Ovary (tissue), 7 donors: ENCODE measurements at regions not wholly inside any gene's neighbourhood (a gene's known extent, or its start where the extent isn't known, plus 50 kb on each side); places are given as distances from the start of the nearest gene placed in this dataset.
"Not testable (repeated sequence)": the region's sequence is repeated elsewhere in the genome, so short reads cannot be mapped to it uniquely, and the experiment has no call there.

Experiments used
- DNase-seq, 5 donors: peaks; one replicate each; pipeline ENCODE4 v3.0.0-alpha.2; 2019 to 2020
- H3K27ac ChIP-seq, 2 donors: fragments of 200-600 bp; one replicate each; pipeline versions ENCODE4 v1.5.1 to v1.8.0; 2019 to 2022
- H3K27me3 ChIP-seq: fragments of 200-600 bp; one replicate; pipeline ENCODE4 v1.8.0; 2022
- H3K36me3 ChIP-seq: fragments of 200-600 bp; sonication (generic); one replicate; pipeline ENCODE4 v1.5.1; 2019
- H3K4me1 ChIP-seq: one replicate; pipeline ENCODE4 v1.8.1; 2013; ENCODE audit warnings: mild to moderate bottlenecking, moderate library complexity; ENCODE audit not compliant: insufficient read depth
- H3K4me3 ChIP-seq: fragments of 200-600 bp; sonication (generic); one replicate; pipeline ENCODE4 v1.5.1; 2017
- H3K9me3 ChIP-seq, 2 donors: fragments of 200-600 bp in 1 of 2; sonication (generic) in 1 of 2; one replicate each; pipeline versions ENCODE4 v1.5.1 to v1.8.1; 2013 to 2019; ENCODE audit warnings: mild to moderate bottlenecking in 1 of 2, moderate library complexity in 1 of 2
- EP300 ChIP-seq: sonication (generic); formaldehyde crosslinking; IDR thresholded peaks from one replicate; pipeline ENCODE4 v1.6.1; 2017; ENCODE audit warnings: antibody characterized with exemption
- POLR2A ChIP-seq: fragments of 450-650 bp; IDR thresholded peaks from one replicate; pipeline ENCODE4 v1.6.1; 2017; ENCODE audit warnings: antibody characterized with exemption, mild to moderate bottlenecking, moderate library complexity
- WGBS, 3 donors: extraction: QIAGEN DNeasy Blood & Tissue Kit in 1 of 3; methylation state at CpG; one replicate each; pipeline versions ENCODE4 v1.1.5 to v1.1.7; 2013 to 2017; 5-methylcytosine and 5-hydroxymethylcytosine counted together
- intact Hi-C, 4 donors: fragments of 100-400 bp; cut with DNase I; formaldehyde crosslinking; loops; one replicate each; pipeline versions ENCODE4 v1.11.0 to v1.15.1; 2022 to 2023
- TF ChIP-seq, protein P1 (sequence below), 3 donors: fragments of 450-650 bp in 2 of 3; fragments of 200-600 bp in 1 of 3; IDR thresholded peaks; one replicate each; pipeline versions ENCODE4 v1.5.1 to v1.8.0; 2016 to 2022; ENCODE audit warnings: antibody characterized with exemption in 3 of 3, mild to moderate bottlenecking in 1 of 3
- donor health status: DM: no; HTN: no; CAD: no; lungs with moderate emphysema.
- donor health status: DM: no; HTN: no; CAD: no.
- donor health status: Bipolar disorder and iron deficiency.
- donor health status: DM: no; HTN: no; CAD: no.
- donor health status: DM: yes; HTN: yes; CAD: no.

GRCh38 chr5:104049752-104050151 is 487.2 kb upstream of the NUDT12 start:
- Histone ChIP-seq H3K36me3 (no peaks in the 10 kb centered on the region), H3K4me3 (no peak overlapping the region), H3K27ac (no peak overlapping the region), H3K4me1 (peaks cover 5% of the 10 kb centered on the region), H3K9me3 (no peaks in the 10 kb centered on the region), H3K27me3 (no peaks in the 10 kb centered on the region)
- no peak for DNase-seq
- intact Hi-C loops = loop anchor here in 1 of 4 donors (1.0 kb wide), 1 partner anchor 10 kb away; no protein-coding TSS in a partner anchor
- TF ChIP-seq, protein P1, sequence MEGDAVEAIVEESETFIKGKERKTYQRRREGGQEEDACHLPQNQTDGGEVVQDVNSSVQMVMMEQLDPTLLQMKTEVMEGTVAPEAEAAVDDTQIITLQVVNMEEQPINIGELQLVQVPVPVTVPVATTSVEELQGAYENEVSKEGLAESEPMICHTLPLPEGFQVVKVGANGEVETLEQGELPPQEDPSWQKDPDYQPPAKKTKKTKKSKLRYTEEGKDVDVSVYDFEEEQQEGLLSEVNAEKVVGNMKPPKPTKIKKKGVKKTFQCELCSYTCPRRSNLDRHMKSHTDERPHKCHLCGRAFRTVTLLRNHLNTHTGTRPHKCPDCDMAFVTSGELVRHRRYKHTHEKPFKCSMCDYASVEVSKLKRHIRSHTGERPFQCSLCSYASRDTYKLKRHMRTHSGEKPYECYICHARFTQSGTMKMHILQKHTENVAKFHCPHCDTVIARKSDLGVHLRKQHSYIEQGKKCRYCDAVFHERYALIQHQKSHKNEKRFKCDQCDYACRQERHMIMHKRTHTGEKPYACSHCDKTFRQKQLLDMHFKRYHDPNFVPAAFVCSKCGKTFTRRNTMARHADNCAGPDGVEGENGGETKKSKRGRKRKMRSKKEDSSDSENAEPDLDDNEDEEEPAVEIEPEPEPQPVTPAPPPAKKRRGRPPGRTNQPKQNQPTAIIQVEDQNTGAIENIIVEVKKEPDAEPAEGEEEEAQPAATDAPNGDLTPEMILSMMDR (IDR thresholded peaks at IDR 0.05) = no peak
- no peak for TF ChIP-seq POLR2A
- no peak for TF ChIP-seq EP300
- WGBS, 3 donors = 84 to 97% (median 93%) methylated on average over 8 of the region's 8 CpGs

GRCh38 chr5:104048231-104048630 is 485.6 kb upstream of the NUDT12 start:
- TF ChIP-seq, protein P1 (IDR thresholded peaks at IDR 0.05) = no peak
- TF ChIP-seq EP300 (no peak), POLR2A (no peak)
- intact Hi-C loops = no loop called here
- Histone ChIP-seq H3K4me3 (no peak overlapping the region), H3K27me3 (no peaks in the 10 kb centered on the region), H3K27ac (no peak overlapping the region), H3K9me3 (no peaks in the 10 kb centered on the region), H3K36me3 (no peaks in the 10 kb centered on the region), H3K4me1 (peaks cover 5% of the 10 kb centered on the region)
- DNase-seq = no peak
- 4 to 27% (median 7%) methylated on average over 2 of the region's 2 CpGs for WGBS, 3 donors

DNA sequence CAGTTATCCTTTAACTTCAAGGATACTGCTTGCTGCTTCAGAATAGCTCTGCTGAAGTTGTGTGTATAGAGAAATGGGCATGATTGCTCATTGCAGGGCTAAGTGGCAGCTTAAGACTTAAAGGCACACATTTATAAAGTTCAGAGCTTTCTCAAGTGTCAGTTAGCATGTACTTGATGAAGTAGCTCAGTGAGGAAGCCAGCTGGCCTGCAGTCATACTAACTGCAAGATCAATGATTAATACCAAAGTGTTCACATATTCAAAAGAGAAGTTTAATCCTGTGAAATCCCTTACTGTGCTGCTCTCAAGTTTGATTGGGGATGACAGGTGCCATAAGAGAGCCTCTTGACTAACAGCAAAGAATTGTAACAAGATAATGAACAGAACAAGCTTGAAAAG is 483.4 kb upstream of the NUDT12 start:
- Histone ChIP-seq H3K36me3 (no peaks in the 10 kb centered on the region), H3K9me3 (no peaks in the 10 kb centered on the region), H3K27ac (no peak overlapping the region), H3K4me1 (peaks cover 5% of the 10 kb centered on the region), H3K4me3 (no peak overlapping the region), H3K27me3 (no peaks in the 10 kb centered on the region)
- DNase-seq = no peak
- intact Hi-C loops = no loop called here
- TF ChIP-seq EP300 = no peak
- no peak for TF ChIP-seq POLR2A
- TF ChIP-seq, protein P1 (IDR thresholded peaks at IDR 0.05) = no peak

DNA sequence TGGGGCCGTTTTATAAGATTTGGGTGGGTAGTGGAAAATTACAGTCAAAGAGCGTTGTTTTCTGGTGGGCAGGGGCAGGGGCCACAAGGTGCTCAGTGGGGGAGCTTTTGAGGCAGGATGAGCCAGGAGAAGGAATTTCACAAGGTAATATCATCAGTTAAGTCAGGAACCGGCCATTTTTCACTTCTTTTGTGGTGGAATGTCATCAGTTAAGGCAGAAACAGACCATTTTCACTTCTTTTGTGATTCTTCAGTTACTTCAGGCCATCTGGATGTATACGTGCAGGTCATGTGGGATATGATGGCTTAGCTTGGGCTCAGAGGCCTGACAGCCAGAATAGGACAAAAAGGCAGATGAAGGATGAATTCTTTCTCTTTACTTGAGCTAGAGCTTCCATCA is 477.3 kb upstream of the NUDT12 start:
- WGBS, 3 donors = 89 to 90% (median 89%) methylated on average over 4 of the region's 4 CpGs
- not testable (repeated sequence) for DNase-seq

DNA sequence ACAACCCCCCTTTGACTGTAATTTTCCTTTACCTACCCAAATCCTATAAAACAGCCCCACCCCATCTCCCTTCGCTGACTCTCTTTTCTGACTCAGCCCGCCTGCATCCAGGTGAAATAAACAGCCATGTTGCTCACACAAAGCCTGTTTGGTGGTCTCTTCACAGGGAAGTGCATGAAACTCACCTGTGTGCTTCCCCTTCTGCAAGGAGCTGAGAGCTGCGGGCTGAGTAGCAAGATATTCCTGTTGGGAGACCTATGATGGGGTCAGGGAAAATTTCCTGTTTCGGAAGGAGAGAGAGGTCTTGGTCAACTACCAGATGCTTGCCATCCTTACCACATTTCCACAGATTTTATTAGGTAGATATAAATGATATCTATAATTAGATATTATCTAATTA is 474.5 kb upstream of the NUDT12 start:
- H3K4me3 ChIP-seq, H3K27me3 ChIP-seq, H3K9me3 ChIP-seq, intact Hi-C loops, H3K36me3 ChIP-seq, H3K4me1 ChIP-seq, H3K27ac ChIP-seq, DNase-seq: not testable (repeated sequence)
- 85 to 98% (median 93%) methylated on average over 4 of the region's 4 CpGs for WGBS, 3 donors

More for the DNA sequence above, 477.3 kb upstream of the NUDT12 start:
- not testable (repeated sequence) for H3K27ac ChIP-seq, H3K9me3 ChIP-seq, H3K4me1 ChIP-seq, H3K27me3 ChIP-seq, H3K4me3 ChIP-seq, H3K36me3 ChIP-seq
- intact Hi-C loops = loop anchor here in 1 of 4 donors (1.0 kb wide), 1 partner anchor 9 kb away; no protein-coding TSS in a partner anchor

DNA sequence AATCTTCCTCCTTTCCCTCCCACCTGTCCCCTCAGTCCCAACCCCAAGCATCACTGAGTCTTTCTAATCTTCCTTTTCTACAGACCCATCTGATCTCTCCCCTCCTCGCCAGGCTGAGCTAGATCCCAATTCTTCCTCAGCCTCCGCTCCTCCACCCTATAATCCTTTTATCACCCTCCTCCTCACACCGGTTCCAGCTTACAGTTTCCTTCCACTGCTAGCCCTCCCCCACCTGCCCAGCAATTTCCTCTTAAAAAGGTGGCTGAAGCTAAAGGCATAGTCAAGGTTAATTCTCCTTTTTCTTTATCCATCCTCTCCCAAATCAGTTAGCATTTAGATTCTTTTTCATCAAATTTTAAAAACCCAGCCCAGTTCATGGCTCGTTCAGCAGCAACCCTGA is 470.6 kb upstream of the NUDT12 start:
- DNase-seq, H3K4me3 ChIP-seq, H3K27ac ChIP-seq, H3K27me3 ChIP-seq, H3K9me3 ChIP-seq, H3K36me3 ChIP-seq, H3K4me1 ChIP-seq, intact Hi-C loops: not testable (repeated sequence)
- WGBS, 3 donors = 69 to 80% (median 76%) methylated on average over 4 of the region's 4 CpGs
